ENCODE measurements at regions not wholly inside any gene's neighbourhood (a gene's known extent, or its start where the extent isn't known, plus 50 kb on each side); places are given as distances from the start of the nearest gene placed in this dataset.

DNA sequence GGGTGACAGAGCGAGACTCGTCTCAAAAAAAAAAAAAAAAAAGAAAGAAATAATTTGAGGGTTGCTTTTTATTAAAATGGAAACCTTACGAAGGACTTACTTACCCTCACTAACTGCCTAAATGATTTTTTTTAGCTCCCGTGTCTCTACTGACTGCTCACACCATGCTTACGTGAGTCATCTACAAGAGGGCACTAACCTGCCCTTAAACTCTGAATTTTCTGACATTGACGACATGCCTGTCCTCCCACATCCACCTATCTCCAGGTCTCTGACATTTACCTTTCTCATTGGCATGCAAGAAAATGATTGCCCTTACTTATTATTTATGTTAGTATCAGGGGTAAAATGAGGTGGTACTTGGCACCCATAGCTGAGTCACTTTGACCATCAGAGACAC lies 1286.3 kb upstream of the AUTS2 start:
- Histone ChIP-seq H3K4me3 (ENCODE audit: low read length) (no peak overlapping the region), H3F3A (ENCODE audit: insufficient read depth, low read length) (no peaks in the 10 kb centered on the region), H3K27ac (ENCODE audit: low read length) (no peak overlapping the region), H3K27me3 (replicated peaks; ENCODE audit: insufficient read depth, low read length) (no peaks in the 10 kb centered on the region), H2AFZ (ENCODE audit: low read length) (no peak overlapping the region), H3K9ac (ENCODE audit: low read length) (no peak overlapping the region), H3K4me1 (ENCODE audit: low read length) (no peaks in the 10 kb centered on the region), H3K36me3 (replicated peaks; ENCODE audit: insufficient read depth, low read length) (no peaks in the 10 kb centered on the region), H3K79me2 (ENCODE audit: low read length) (no peaks in the 10 kb centered on the region), H3K9me3 (replicated peaks; ENCODE audit: insufficient read depth, low read length) (0 out of 2 replicates have a peak, but pooled peaks cover 2% of the 10 kb centered on the region), H4K20me1 (ENCODE audit: insufficient read depth, low read length) (no peaks in the 10 kb centered on the region), H3K4me2 (ENCODE audit: low read depth, low read length) (no peak overlapping the region), H3K9me2 (replicated peaks; ENCODE audit: insufficient read depth, low read length) (no peaks in the 10 kb centered on the region)
- DNase-seq = no peak
- TF ChIP-seq CTCF (IDR thresholded peaks at IDR 0.05; ENCODE audit: low read length) (no peak), EZH2phosphoT487 (IDR thresholded peaks at IDR 0.05; ENCODE audit: low read length) (no peak), EZH2 (optimal IDR thresholded peaks at IDR 0.05; ENCODE audit: low read depth, low read length) (no peak)

- no peak for TF ChIP-seq CTCF (IDR thresholded peaks at IDR 0.05; ENCODE audit: low read length)
- no peak for TF ChIP-seq EZH2phosphoT487 (IDR thresholded peaks at IDR 0.05; ENCODE audit: low read length)
- no peak for TF ChIP-seq EZH2 (optimal IDR thresholded peaks at IDR 0.05; ENCODE audit: low read depth, low read length)
- DNase-seq = no peak
- peaks cover 1% of the 10 kb centered on the region; the same call in 1 of the 2 replicates for H3K4me1 ChIP-seq (ENCODE audit: low read length)
- H3K27me3 ChIP-seq (replicated peaks; ENCODE audit: insufficient read depth, low read length) = no peaks in the 10 kb centered on the region
- H4K20me1 ChIP-seq (ENCODE audit: insufficient read depth, low read length) = no peaks in the 10 kb centered on the region
- H2AFZ ChIP-seq (ENCODE audit: low read length) = no peak overlapping the region
- no peaks in the 10 kb centered on the region for H3K9me2 ChIP-seq (replicated peaks; ENCODE audit: insufficient read depth, low read length)
- H3K9me3 ChIP-seq (replicated peaks; ENCODE audit: insufficient read depth, low read length) = no peaks in the 10 kb centered on the region
- H3K79me2 ChIP-seq (ENCODE audit: low read length) = no peaks in the 10 kb centered on the region
- H3F3A ChIP-seq (ENCODE audit: insufficient read depth, low read length) = no peaks in the 10 kb centered on the region
- H3K9ac ChIP-seq (ENCODE audit: low read length) = no peak overlapping the region
- H3K4me3 ChIP-seq (ENCODE audit: low read length) = no peak overlapping the region
- H3K36me3 ChIP-seq (replicated peaks; ENCODE audit: insufficient read depth, low read length) = no peaks in the 10 kb centered on the region
- H3K4me2 ChIP-seq (ENCODE audit: low read depth, low read length) = no peak overlapping the region
- H3K27ac ChIP-seq (ENCODE audit: low read length) = no peak overlapping the region
Measured at GRCh38 chr7:68313806-68314205, 1284.5 kb upstream of the AUTS2 start.

GRCh38 chr7:68314208-68314607 lies 1284.1 kb upstream of the AUTS2 start:
- no peaks in the 10 kb centered on the region for H3K9me3 ChIP-seq (replicated peaks; ENCODE audit: insufficient read depth, low read length)
- H3K27ac ChIP-seq (ENCODE audit: low read length) = no peak overlapping the region
- no peak overlapping the region for H2AFZ ChIP-seq (ENCODE audit: low read length)
- peaks cover 5% of the 10 kb centered on the region for H3K4me1 ChIP-seq (ENCODE audit: low read length)
- no peaks in the 10 kb centered on the region for H3K79me2 ChIP-seq (ENCODE audit: low read length)
- no peaks in the 10 kb centered on the region for H3F3A ChIP-seq (ENCODE audit: insufficient read depth, low read length)
- H4K20me1 ChIP-seq (ENCODE audit: insufficient read depth, low read length) = no peaks in the 10 kb centered on the region
- no peaks in the 10 kb centered on the region for H3K9me2 ChIP-seq (replicated peaks; ENCODE audit: insufficient read depth, low read length)
- DNase-seq = no peak
- no peaks in the 10 kb centered on the region for H3K27me3 ChIP-seq (replicated peaks; ENCODE audit: insufficient read depth, low read length)
- H3K4me3 ChIP-seq (ENCODE audit: low read length) = no peak overlapping the region
- no peak overlapping the region for H3K9ac ChIP-seq (ENCODE audit: low read length)
- H3K4me2 ChIP-seq (ENCODE audit: low read depth, low read length) = no peak overlapping the region
- H3K36me3 ChIP-seq (replicated peaks; ENCODE audit: insufficient read depth, low read length) = no peaks in the 10 kb centered on the region
- TF ChIP-seq EZH2phosphoT487 (IDR thresholded peaks at IDR 0.05; ENCODE audit: low read length) (no peak), CTCF (IDR thresholded peaks at IDR 0.05; ENCODE audit: low read length) (no peak), EZH2 (optimal IDR thresholded peaks at IDR 0.05; ENCODE audit: low read depth, low read length) (no peak)
